ENCODE measurements at regions not wholly inside any gene's neighbourhood (a gene's known extent, or its start where the extent isn't known, plus 50 kb on each side); places are given as distances from the start of the nearest gene placed in this dataset.

GRCh38 chr12:29880987-29881386 is 97.2 kb upstream of the TMTC1 start:
- Histone ChIP-seq H3K36me3 (no peaks in the 10 kb centered on the region), H3K4me1 (peaks cover 0 to 17% (median 10%) of the 10 kb centered on the region in 3 donors), H3K27me3 (no peaks in the 10 kb centered on the region), H3K4me3 (no peak overlapping the region), H3K9me3 (peaks cover 0 to 11% (median 5%) of the 10 kb centered on the region in 3 donors), H3K27ac (no peak overlapping the region)
- 90 to 93% methylated on average over 2 to 3 of the region's 3 CpGs for WGBS, 2 donors (ENCODE audit: low coverage in 1 of 2)
- TF ChIP-seq CTCF (IDR thresholded peaks at IDR 0.05), result no peak
- TF ChIP-seq EP300 (IDR thresholded peaks at IDR 0.05), result no peak
- no peak for TF ChIP-seq POLR2AphosphoS5 (IDR thresholded peaks at IDR 0.05)
- TF ChIP-seq POLR2A (IDR thresholded peaks at IDR 0.05), result no peak
- ATAC-seq, result no peak

- Histone ChIP-seq H3K27me3 (no peaks in the 10 kb centered on the region), H3K4me1 (peaks cover 0 to 17% (median 10%) of the 10 kb centered on the region in 3 donors), H3K36me3 (no peaks in the 10 kb centered on the region), H3K27ac (no peak overlapping the region), H3K9me3 (peaks cover 0 to 11% (median 5%) of the 10 kb centered on the region in 3 donors), H3K4me3 (no peak overlapping the region)
- TF ChIP-seq POLR2AphosphoS5 (IDR thresholded peaks at IDR 0.05), result no peak
- TF ChIP-seq CTCF (IDR thresholded peaks at IDR 0.05), result no peak
- no peak for TF ChIP-seq EP300 (IDR thresholded peaks at IDR 0.05)
- TF ChIP-seq POLR2A (IDR thresholded peaks at IDR 0.05), result no peak
- ATAC-seq, result no peak
- WGBS, 2 donors (ENCODE audit: low coverage in 1 of 2), result 92% methylated on average over 4 of the region's 4 CpGs; no CpG with 5 or more reads in 1 of the 2 donors
Measured at GRCh38 chr12:29879606-29880308, 96.0 kb upstream of the TMTC1 start.

GRCh38 chr12:29869946-29870345 is 86.2 kb upstream of the TMTC1 start:
- Histone ChIP-seq H3K4me3 (no peak overlapping the region), H3K4me1 (no peaks in the 10 kb centered on the region), H3K27me3 (no peaks in the 10 kb centered on the region), H3K27ac (no peak overlapping the region), H3K9me3 (no peaks in the 10 kb centered on the region), H3K36me3 (no peaks in the 10 kb centered on the region)
- no peak for ATAC-seq
- 25 to 67% methylated on average over 1 of the region's 1 CpG for WGBS, 2 donors (ENCODE audit: low coverage in 1 of 2)
- TF ChIP-seq POLR2AphosphoS5 (IDR thresholded peaks at IDR 0.05), result no peak
- TF ChIP-seq EP300 (IDR thresholded peaks at IDR 0.05), result no peak
- TF ChIP-seq CTCF (IDR thresholded peaks at IDR 0.05), result no peak

- no peaks in the 10 kb centered on the region for H3K9me3 ChIP-seq
- no peaks in the 10 kb centered on the region for H3K4me1 ChIP-seq
- no peaks in the 10 kb centered on the region for H3K36me3 ChIP-seq
- 85 to 100% methylated on average over 2 to 6 of the region's 6 CpGs for WGBS, 2 donors (ENCODE audit: low coverage in 1 of 2)
- ATAC-seq, result no peak
- no peaks in the 10 kb centered on the region for H3K27me3 ChIP-seq
- no peak overlapping the region for H3K4me3 ChIP-seq
- H3K27ac ChIP-seq, result no peak overlapping the region
- no peak for TF ChIP-seq POLR2AphosphoS5 (IDR thresholded peaks at IDR 0.05)
- TF ChIP-seq POLR2A (IDR thresholded peaks at IDR 0.05), result no peak
- TF ChIP-seq EP300 (IDR thresholded peaks at IDR 0.05), result no peak
- TF ChIP-seq CTCF (IDR thresholded peaks at IDR 0.05), result no peak
Measured at GRCh38 chr12:29867823-29868222, 84.1 kb upstream of the TMTC1 start.

GRCh38 chr12:29863665-29864064 is 79.9 kb upstream of the TMTC1 start:
- H3K27me3 ChIP-seq, result no peaks in the 10 kb centered on the region
- 57 to 82% methylated on average over 1 of the region's 1 CpG for WGBS, 2 donors (ENCODE audit: low coverage in 1 of 2)
- H3K36me3 ChIP-seq, result no peaks in the 10 kb centered on the region
- H3K4me1 ChIP-seq, result no peaks in the 10 kb centered on the region
- ATAC-seq, result no peak
- no peak overlapping the region for H3K27ac ChIP-seq
- no peaks in the 10 kb centered on the region for H3K9me3 ChIP-seq
- H3K4me3 ChIP-seq, result no peak overlapping the region
- no peak for TF ChIP-seq CTCF (IDR thresholded peaks at IDR 0.05)
- no peak for TF ChIP-seq POLR2A (IDR thresholded peaks at IDR 0.05)
- TF ChIP-seq POLR2AphosphoS5 (IDR thresholded peaks at IDR 0.05), result no peak

All from gastroesophageal sphincter (tissue), 4 donors.